K562 (cell line): ENCODE measurements at regions not wholly inside any gene's neighbourhood (a gene's known extent, or its start where the extent isn't known, plus 50 kb on each side); places are given as distances from the start of the nearest gene placed in this dataset.

ENCODE experiments used
- CBFA2T3 ChIP-seq: fragments of 450-650 bp; IDR thresholded peaks from 2 replicates; pipeline ENCODE4 v1.6.1; 2017
- EZH2 ChIP-seq: IDR thresholded peaks from 2 replicates; pipeline ENCODE4 v1.6.1; 2012; ENCODE audit warnings: low read depth, mild to moderate bottlenecking, inconsistent platforms, low read length, borderline replicate concordance
- FOXP1 ChIP-seq: sonication (generic); formaldehyde crosslinking; IDR thresholded peaks from 2 replicates; pipeline ENCODE4 v1.8.0; 2022; ENCODE audit warnings: mild to moderate bottlenecking, missing genetic modification reagents
- IFI16 ChIP-seq: fragments of 250-450 bp; sonication (Bioruptor Pico); IDR thresholded peaks from 2 replicates; pipeline ENCODE4 v2.1.2; 2022; ENCODE audit warnings: mild to moderate bottlenecking, inconsistent platforms
- JUNB ChIP-seq: fragments of 450-650 bp; formaldehyde crosslinking; conservative IDR thresholded peaks from 2 replicates; pipeline ENCODE4 v1.4.0; 2020; ENCODE audit warnings: mild to moderate bottlenecking
- JUND ChIP-seq, 2 experiments: IDR thresholded peaks; 2 replicates in 1 of 2; 3 replicates in 1 of 2; pipeline ENCODE4 v1.6.1; 2011; ENCODE audit warnings: borderline replicate concordance in 2 of 2, low read depth in 2 of 2, low read length in 2 of 2, improper control_type of control experiment in 1 of 2, missing biosample characterization in 1 of 2, missing genetic modification characterization in 1 of 2, missing genetic modification reagents in 1 of 2
- MAZ ChIP-seq, 2 experiments: fragments of 450-650 bp in 1 of 2; sonication (generic) in 1 of 2; formaldehyde crosslinking; IDR thresholded peaks in 1 of 2; conservative IDR thresholded peaks in 1 of 2; 2 replicates each; pipeline versions ENCODE4 v1.4.0 to v1.5.0; 2020; ENCODE audit warnings: mild to moderate bottlenecking in 1 of 2, missing genetic modification reagents in 1 of 2
- NCOA2 ChIP-seq, 2 experiments: fragments of 450-650 bp; IDR thresholded peaks; 2 replicates each; pipeline ENCODE4 v1.6.1; 2018; ENCODE audit warnings: mild to moderate bottlenecking in 2 of 2, moderate library complexity in 1 of 2; ENCODE audit not compliant: partially characterized antibody in 2 of 2
- SRSF9 ChIP-seq: fragments of 200-400 bp; formaldehyde crosslinking; IDR thresholded peaks from 2 replicates; pipeline ENCODE4 v1.6.1; 2017; ENCODE audit warnings: low read depth, low read length, borderline replicate concordance
- TCF3 ChIP-seq: sonication (generic); formaldehyde crosslinking; IDR thresholded peaks from 2 replicates; pipeline ENCODE4 v1.4.0; 2020; ENCODE audit warnings: mild to moderate bottlenecking, missing genetic modification reagents
- TEAD1 ChIP-seq, 2 experiments: fragments of 450-650 bp in 1 of 2; sonication (generic) in 1 of 2; formaldehyde crosslinking; IDR thresholded peaks; 2 replicates each; pipeline versions ENCODE4 v1.4.0 to v1.8.0; 2020 to 2022; ENCODE audit warnings: mild to moderate bottlenecking in 2 of 2, missing genetic modification reagents in 1 of 2
- ZFP36 ChIP-seq: fragments of 150-350 bp; IDR thresholded peaks from 2 replicates; pipeline ENCODE4 v1.6.1; 2018; ENCODE audit warnings: low read length, low read depth; ENCODE audit not compliant: partially characterized antibody
- ZNF512 ChIP-seq: IDR thresholded peaks from 2 replicates; pipeline ENCODE4 v1.6.1; 2016; ENCODE audit warnings: missing genetic modification characterization, missing compliant biosample characterization
- ZNF644 ChIP-seq: fragments of 200-800 bp; sonication (Bioruptor generic); IDR thresholded peaks from 2 replicates; pipeline ENCODE4 v1.6.1; 2016; ENCODE audit warnings: low read depth, missing genetic modification characterization, missing compliant biosample characterization
- TF ChIP-seq, protein P1 (sequence below): fragments of 250-450 bp; sonication (Bioruptor Pico); IDR thresholded peaks from 2 replicates; pipeline ENCODE4 v1.8.0; 2021; ENCODE audit warnings: moderate library complexity, mild to moderate bottlenecking, inconsistent platforms
- TF ChIP-seq, protein P2 (sequence below): IDR thresholded peaks from 3 replicates; pipeline ENCODE4 v1.6.1; 2011; ENCODE audit warnings: borderline replicate concordance, mild to moderate bottlenecking; ENCODE audit not compliant: insufficient read length, insufficient read depth
- TF ChIP-seq, protein P3 (sequence below): fragments of 450-650 bp; IDR thresholded peaks from 2 replicates; pipeline ENCODE4 v1.6.1; 2018; ENCODE audit not compliant: partially characterized antibody
- TF ChIP-seq, protein P4 (sequence below): fragments of 450-650 bp; formaldehyde crosslinking; IDR thresholded peaks from 2 replicates; pipeline ENCODE4 v1.4.0; 2022; ENCODE audit warnings: missing genetic modification characterization

GRCh38 chr2:217289907-217290280 lies 430.0 kb upstream of the TNP1 start (continued):
- TF ChIP-seq JUND (IDR thresholded peaks at IDR 0.05; ENCODE audit: borderline replicate concordance, low read depth, low read length): no peak
- peak; percentile 31; the same call in 1 of the 3 replicates for TF ChIP-seq JUND (tag; IDR thresholded peaks at IDR 0.05; ENCODE audit: borderline replicate concordance, low read depth, low read length)
- TF ChIP-seq EZH2: no peak
- TF ChIP-seq, protein P1, sequence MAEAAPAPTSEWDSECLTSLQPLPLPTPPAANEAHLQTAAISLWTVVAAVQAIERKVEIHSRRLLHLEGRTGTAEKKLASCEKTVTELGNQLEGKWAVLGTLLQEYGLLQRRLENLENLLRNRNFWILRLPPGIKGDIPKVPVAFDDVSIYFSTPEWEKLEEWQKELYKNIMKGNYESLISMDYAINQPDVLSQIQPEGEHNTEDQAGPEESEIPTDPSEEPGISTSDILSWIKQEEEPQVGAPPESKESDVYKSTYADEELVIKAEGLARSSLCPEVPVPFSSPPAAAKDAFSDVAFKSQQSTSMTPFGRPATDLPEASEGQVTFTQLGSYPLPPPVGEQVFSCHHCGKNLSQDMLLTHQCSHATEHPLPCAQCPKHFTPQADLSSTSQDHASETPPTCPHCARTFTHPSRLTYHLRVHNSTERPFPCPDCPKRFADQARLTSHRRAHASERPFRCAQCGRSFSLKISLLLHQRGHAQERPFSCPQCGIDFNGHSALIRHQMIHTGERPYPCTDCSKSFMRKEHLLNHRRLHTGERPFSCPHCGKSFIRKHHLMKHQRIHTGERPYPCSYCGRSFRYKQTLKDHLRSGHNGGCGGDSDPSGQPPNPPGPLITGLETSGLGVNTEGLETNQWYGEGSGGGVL: no peak
- no peak for TF ChIP-seq SRSF9
- TF ChIP-seq MAZ (CRISPR knock-in tag; conservative IDR thresholded peaks at IDR 0.05 in 1 of 2, IDR thresholded peaks at IDR 0.05 in 1 of 2): 0 out of 4 replicates have a peak, but pooled peaks of 1 of the 2 experiments have one; percentile 10
- no peak for TF ChIP-seq ZNF512
- TF ChIP-seq JUNB (CRISPR knock-in tag): no peak
- peak; percentile 54 for TF ChIP-seq CBFA2T3
- TF ChIP-seq TCF3 (CRISPR knock-in tag): peak; percentile 78
- no peak for TF ChIP-seq NCOA2 (IDR thresholded peaks at IDR 0.05; ENCODE audit: partially characterized antibody in 2 of 2)
- TF ChIP-seq, protein P2, sequence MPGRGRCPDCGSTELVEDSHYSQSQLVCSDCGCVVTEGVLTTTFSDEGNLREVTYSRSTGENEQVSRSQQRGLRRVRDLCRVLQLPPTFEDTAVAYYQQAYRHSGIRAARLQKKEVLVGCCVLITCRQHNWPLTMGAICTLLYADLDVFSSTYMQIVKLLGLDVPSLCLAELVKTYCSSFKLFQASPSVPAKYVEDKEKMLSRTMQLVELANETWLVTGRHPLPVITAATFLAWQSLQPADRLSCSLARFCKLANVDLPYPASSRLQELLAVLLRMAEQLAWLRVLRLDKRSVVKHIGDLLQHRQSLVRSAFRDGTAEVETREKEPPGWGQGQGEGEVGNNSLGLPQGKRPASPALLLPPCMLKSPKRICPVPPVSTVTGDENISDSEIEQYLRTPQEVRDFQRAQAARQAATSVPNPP: no peak
- TF ChIP-seq ZNF644 (tag): no peak
- TF ChIP-seq TEAD1 (CRISPR knock-in tag; IDR thresholded peaks at IDR 0.05): peak in 1 of 2 experiments; percentile 36; a peak in 1 of 4 replicates
- TF ChIP-seq, protein P3, sequence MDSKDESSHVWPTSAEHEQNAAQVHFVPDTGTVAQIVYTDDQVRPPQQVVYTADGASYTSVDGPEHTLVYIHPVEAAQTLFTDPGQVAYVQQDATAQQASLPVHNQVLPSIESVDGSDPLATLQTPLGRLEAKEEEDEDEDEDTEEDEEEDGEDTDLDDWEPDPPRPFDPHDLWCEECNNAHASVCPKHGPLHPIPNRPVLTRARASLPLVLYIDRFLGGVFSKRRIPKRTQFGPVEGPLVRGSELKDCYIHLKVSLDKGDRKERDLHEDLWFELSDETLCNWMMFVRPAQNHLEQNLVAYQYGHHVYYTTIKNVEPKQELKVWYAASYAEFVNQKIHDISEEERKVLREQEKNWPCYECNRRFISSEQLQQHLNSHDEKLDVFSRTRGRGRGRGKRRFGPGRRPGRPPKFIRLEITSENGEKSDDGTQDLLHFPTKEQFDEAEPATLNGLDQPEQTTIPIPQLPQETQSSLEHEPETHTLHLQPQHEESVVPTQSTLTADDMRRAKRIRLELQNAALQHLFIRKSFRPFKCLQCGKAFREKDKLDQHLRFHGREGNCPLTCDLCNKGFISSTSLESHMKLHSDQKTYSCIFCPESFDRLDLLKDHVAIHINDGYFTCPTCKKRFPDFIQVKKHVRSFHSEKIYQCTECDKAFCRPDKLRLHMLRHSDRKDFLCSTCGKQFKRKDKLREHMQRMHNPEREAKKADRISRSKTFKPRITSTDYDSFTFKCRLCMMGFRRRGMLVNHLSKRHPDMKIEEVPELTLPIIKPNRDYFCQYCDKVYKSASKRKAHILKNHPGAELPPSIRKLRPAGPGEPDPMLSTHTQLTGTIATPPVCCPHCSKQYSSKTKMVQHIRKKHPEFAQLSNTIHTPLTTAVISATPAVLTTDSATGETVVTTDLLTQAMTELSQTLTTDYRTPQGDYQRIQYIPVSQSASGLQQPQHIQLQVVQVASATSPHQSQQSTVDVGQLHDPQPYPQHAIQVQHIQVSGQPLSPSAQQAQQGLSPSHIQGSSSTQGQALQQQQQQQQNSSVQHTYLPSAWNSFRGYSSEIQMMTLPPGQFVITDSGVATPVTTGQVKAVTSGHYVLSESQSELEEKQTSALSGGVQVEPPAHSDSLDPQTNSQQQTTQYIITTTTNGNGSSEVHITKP: no peak
- TF ChIP-seq FOXP1 (CRISPR knock-in tag): no peak
- no peak for TF ChIP-seq IFI16
- no peak for TF ChIP-seq ZFP36
- TF ChIP-seq, protein P4, sequence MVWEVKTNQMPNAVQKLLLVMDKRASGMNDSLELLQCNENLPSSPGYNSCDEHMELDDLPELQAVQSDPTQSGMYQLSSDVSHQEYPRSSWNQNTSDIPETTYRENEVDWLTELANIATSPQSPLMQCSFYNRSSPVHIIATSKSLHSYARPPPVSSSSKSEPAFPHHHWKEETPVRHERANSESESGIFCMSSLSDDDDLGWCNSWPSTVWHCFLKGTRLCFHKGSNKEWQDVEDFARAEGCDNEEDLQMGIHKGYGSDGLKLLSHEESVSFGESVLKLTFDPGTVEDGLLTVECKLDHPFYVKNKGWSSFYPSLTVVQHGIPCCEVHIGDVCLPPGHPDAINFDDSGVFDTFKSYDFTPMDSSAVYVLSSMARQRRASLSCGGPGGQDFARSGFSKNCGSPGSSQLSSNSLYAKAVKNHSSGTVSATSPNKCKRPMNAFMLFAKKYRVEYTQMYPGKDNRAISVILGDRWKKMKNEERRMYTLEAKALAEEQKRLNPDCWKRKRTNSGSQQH (CRISPR knock-in tag): no peak
